HUDEP-2 (cell line): ENCODE measurements at regions not wholly inside any gene's neighbourhood (a gene's known extent, or its start where the extent isn't known, plus 50 kb on each side); places are given as distances from the start of the nearest gene placed in this dataset.

Experiments
- DNase-seq, 76 experiments: peaks; one replicate each; lab custom pipeline; 2025; ENCODE audit not compliant: unreplicated experiment in 76 of 76; lab: John Stamatoyannopoulos, UW

- DNase-seq, result peak in 1 of 76 experiments; percentile 1
Observed at GRCh38 chr3:15151166-15151565, 52.2 kb upstream of the RBSN start.

GRCh38 chr3:15152184-15152583 lies 53.2 kb upstream of the RBSN start:
- DNase-seq, result no peak

DNA sequence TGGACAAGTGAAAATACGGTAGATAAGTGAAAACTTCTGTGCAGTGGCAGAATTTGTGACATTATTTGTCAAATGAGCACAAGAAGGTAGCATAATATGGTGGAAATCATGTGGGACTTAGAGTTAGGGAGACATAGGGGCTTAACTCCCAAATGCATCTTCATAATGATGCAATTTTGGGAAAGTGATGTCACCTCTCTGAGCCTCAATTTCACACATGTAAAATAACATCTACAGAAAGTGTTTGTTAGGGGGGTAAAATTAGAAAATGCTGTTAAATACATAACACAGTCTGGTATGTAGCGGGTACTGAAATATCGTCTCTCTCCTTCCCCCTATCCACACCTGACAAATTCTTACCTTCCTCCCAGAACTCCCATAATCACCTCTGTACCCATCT lies 52.9 kb upstream of the CAPN7 start:
- no peak for DNase-seq

GRCh38 chr3:15154326-15154725 lies 51.7 kb upstream of the CAPN7 start:
- DNase-seq, result no peak

DNA sequence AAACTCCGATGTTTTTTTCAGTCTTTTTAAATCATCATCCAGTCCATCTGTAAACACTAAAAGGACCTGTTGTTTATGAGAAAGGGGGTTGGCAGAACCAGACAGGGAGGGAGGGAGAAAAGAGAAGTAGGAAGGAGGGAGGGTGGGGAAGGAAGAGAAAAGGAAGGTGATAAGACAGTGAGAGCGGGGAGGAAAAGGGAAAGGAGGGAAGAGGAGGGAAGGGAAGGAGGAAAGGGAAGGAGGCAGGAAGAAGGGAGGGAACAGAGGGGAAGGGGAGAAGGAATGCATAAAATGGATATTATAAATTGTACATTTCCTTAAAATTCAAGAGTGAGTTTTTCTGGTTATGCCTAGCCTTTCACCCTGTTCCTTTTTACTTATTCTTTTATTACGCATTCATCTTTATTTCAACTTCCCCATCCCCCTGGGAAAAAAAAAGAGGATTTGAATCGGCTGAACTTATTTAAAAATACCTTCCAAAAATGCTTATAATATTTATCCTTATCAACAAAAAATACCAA lies 50.1 kb upstream of the CAPN7 start:
- no peak for DNase-seq
